ENCODE measurements at regions not wholly inside any gene's neighbourhood (a gene's known extent, or its start where the extent isn't known, plus 50 kb on each side); places are given as distances from the start of the nearest gene placed in this dataset.
"Not testable (repeated sequence)": the region's sequence is repeated elsewhere in the genome, so short reads cannot be mapped to it uniquely, and the experiment has no call there.

DNA sequence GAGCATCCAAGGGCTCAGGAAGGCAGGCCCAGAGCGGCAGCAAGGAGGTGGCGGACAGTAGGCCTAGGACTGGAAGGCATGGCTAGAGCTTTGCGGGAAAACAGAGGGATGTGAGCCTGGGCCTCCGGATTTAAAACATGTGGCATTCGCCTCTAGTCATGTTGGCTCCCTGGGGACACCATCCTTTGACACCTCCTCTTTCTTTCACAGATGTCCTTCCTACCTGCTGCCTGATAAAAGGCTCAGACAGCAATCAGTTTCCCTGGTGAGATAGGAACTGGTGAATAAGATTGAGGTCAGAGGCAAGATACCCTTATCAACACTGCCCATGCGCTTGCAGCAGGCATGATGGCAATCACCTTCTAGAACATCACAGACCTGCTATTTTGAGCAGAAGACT is 277.6 kb downstream of the SIPA1L2 start:
- DNase-seq (ENCODE audit: low spot score), result no peak

DNA sequence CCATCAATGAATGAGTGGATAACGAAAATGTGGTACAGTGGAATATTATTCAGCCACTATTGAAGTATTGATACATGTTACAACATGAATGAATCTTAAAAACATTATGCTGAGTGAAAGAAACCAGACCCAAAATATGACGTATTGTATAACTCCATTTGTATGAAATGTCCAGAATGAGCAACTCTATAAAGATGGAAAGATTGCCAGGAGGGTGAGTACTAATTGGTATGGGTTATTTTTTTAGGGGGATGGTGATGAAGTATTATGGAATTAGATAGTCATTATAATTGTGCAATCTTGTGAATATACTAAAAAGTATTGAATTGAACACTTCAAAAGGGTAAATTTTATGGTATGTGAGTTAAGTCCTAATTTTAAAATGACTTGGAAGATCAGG is 278.6 kb downstream of the SIPA1L2 start:
- DNase-seq (ENCODE audit: low spot score), result no peak

DNA sequence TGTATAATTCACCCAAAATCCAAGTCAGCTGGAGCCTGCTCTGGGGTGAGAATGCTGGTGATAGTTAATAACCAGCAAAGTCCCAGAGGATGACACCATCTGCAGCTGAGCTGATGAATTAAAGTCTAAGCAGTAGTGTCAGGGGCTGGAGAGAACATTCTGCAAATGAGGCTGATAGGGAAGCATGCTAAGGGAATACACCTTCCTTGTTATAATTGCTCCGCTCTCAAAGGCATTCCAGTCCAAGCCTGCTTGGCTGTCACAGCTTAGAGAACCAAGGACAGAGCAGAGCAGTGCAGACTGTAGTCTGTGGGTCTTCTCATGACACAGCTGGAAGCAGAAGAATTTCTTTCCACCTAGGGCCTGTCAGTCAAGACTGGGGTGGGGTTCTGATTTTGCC is 283.1 kb downstream of the SIPA1L2 start:
- no peak for DNase-seq (ENCODE audit: low spot score)

- DNase-seq (ENCODE audit: low spot score), result no peak
These were observed 285.0 kb downstream of the SIPA1L2 start for GRCh38 chr1:232344791-232345399.

GRCh38 chr1:232344186-232344585 is 285.7 kb downstream of the SIPA1L2 start:
- DNase-seq (ENCODE audit: low spot score), result not testable (repeated sequence)

- DNase-seq (ENCODE audit: low spot score), result no peak
These were observed 289.5 kb downstream of the SIPA1L2 start for GRCh38 chr1:232340446-232340845.

DNA sequence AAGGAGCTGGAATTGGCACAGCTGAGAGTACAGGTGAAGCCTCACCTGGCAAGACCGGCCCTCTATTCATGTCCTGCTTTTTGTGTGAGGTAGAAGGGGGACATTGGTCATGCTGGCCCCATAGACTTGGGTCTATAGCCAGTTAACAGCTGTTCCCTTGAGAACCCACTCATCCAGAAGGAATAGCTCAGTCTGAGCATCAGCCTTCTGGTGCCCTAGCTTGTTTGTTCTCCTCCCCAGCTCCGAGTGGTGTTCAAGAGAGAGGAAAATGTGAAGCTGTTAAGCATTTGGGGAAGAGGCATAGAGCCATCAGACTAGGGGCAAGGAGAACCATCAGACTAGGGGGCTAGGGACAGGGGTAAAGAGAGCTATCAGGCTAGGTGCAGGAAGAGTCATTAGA is 290.9 kb downstream of the SIPA1L2 start:
- DNase-seq (ENCODE audit: low spot score), result no peak

- no peak for DNase-seq (ENCODE audit: low spot score)
These were observed 294.1 kb downstream of the SIPA1L2 start for GRCh38 chr1:232335741-232336293.

- no peak for DNase-seq (ENCODE audit: low spot score)
These were observed 294.7 kb downstream of the SIPA1L2 start for GRCh38 chr1:232335261-232335660.

DNA sequence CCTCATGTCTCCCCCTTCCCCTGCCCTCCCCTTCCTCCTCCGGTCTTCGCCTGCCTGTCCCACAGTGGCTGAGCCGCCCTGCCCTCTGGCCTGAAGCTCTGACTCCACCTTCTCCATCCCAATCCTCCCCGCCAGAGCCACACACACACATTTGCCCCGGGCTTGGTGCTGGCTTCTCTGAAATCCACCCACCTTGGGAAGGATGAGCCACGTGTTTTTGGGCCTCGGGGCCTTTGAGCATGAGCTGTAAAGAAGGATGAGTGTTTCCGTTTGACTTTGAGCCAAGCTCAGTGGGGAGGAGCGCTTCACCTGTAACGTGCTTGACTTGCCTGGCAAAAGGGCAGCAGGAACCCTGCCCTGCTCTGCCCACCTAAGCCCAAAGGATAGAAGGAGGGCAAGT is 295.1 kb downstream of the SIPA1L2 start:
- DNase-seq (ENCODE audit: low spot score), result no peak

DNA sequence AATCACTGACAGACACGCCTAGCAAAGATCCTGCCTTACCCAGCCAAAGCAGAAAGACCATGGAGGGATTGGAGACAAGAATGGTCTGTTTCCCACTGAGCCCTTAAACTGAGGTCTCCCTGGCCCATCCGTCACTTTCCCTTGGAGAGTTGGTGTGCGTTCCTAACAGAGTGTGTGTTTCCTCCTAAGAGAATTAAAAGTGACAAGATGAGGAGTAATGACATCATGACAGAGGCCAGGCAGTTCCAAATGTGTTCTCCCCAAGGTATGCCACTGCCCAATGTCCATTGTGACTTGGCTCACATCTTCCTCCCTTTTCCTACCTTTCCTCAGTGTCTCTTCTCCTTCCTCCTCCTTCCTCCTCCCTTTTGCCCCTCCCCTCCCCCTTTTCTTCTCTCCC is 295.7 kb downstream of the SIPA1L2 start:
- no peak for DNase-seq (ENCODE audit: low spot score)

- no peak for DNase-seq (ENCODE audit: low spot score)
These were observed 296.5 kb downstream of the SIPA1L2 start for GRCh38 chr1:232333419-232333767.

GRCh38 chr1:232332710-232333418 is 297.1 kb downstream of the SIPA1L2 start:
- not testable (repeated sequence) for DNase-seq (ENCODE audit: low spot score)

GRCh38 chr1:232329103-232329813 is 300.7 kb downstream of the SIPA1L2 start:
- DNase-seq (ENCODE audit: low spot score), result no peak

- DNase-seq (ENCODE audit: low spot score), result no peak
These were observed 301.3 kb downstream of the SIPA1L2 start for GRCh38 chr1:232328486-232329102.

DNA sequence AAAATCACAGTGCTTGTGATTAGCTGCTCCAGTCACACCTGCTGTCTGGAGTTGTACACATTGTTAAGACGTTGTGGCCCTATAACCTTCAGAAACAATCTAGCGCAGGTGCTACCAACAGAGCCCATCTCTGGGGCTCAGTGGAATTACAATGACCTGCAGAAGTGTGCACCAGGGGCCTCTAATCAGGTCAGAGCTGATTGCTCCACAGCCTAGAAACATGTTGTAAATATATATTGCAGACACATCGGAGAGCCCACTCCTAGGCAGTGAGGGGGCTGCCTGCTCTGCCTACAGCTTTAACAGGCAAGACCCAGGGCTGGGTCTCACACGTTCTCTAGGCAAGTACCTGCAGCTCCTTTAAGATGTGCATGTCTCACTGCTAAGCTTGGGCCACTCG is 302.0 kb downstream of the SIPA1L2 start:
- DNase-seq (ENCODE audit: low spot score), result no peak

GRCh38 chr1:232327269-232327668 is 302.7 kb downstream of the SIPA1L2 start:
- no peak for DNase-seq (ENCODE audit: low spot score)

DNA sequence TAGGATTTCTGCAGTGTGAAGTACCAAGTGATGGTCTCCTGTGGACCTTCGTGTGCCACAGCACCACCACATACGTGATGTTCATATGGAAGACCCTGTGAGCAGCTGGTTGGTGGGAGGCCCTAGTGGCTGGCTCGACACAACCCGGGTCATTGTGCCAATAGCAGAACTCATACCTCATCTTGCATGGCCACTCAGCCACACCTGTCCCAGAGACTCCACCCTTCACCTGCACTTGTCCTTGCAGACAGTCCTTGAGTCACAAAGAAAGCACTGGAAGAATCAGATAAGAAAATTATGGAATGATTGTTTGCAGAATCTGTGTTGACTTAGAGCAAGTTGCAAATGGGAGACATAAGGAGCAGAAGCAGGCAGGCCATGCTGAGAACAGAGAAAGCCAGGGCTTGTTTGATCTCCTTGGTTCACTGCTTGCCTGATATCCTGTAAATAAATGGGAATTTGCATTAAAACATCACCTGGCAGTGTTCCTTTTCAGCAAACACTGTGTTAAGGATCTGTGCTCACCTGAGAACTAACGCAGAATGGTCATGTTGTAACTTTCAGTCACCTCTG is 307.7 kb downstream of the SIPA1L2 start:
- no peak for DNase-seq (ENCODE audit: low spot score)

DNA sequence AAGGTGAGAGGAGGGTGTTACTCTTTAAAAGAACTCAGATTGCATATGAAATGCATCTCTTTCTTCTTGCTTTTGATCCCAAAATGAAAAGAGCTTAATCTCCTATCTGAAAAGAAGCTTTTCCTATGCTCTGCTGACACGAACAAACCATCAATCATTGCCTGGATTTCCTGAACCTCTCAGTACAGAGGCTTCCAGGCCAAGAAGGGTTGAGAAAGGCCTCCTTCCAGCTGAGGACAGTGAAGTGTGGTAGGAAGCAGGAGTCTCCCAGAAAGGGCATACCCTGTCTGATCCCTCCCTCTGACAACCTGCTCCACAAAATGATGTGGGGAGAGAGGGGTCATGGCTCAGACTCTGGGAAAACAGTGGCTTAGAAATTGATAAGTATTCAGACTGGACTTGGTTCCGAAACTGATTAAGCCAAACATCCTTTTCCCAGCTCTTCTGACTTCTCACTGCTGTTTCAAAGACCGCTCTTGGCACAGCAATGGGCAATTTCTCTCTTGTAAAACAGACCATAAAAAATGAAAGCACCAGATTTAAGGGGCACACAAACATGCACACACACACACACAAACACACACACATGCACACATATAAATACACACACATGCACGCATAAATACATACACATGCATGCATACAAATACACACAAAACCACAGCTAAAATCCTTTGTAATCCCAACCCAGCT is 310.3 kb downstream of the SIPA1L2 start:
- DNase-seq (ENCODE audit: low spot score), result no peak

DNA sequence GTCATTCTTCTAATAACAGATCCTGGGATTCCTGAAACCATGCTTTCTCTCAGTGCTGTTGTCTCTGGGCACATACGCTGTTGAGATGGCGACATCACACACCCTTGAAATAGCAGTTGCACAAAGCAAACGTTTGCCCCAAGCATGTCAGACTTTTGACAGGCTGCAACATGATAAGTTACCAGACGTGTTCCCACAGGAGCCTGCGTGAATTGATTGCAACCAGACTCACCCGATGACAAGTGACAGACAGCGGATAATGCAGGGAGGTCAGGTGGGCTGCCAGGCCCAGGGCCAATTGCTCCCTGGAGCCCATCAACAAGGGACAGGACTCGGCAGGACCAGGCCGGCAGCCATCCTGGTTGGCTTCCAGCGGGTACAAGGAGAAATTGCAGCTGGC is 310.9 kb downstream of the SIPA1L2 start:
- no peak for DNase-seq (ENCODE audit: low spot score)

- DNase-seq (ENCODE audit: low spot score), result no peak
These were observed 311.8 kb downstream of the SIPA1L2 start for GRCh38 chr1:232318143-232318542.

DNA sequence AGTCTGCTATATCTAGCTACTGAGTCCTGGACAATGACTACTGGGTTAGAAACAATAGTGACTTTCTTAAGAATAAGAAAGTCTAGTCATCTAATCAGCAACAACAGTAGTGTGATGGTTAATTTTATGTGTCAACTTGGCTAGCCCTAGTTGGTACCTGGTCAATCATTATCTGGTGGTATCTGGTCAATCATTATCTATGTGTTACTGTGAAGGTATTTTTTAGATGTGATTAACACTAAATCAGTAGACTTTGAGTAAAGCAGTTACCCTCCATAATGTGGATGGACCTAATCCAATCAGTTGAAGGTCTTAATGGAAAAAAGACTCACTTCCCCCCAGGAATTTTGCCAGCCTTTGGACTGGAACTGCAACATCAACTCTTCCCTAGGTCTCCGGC is 312.6 kb downstream of the SIPA1L2 start:
- no peak for DNase-seq (ENCODE audit: low spot score)
